Bronchial epithelial cell (primary cell): ENCODE measurements at regions not wholly inside any gene's neighbourhood (a gene's known extent, or its start where the extent isn't known, plus 50 kb on each side); places are given as distances from the start of the nearest gene placed in this dataset.

Experiments
- DNase-seq: peaks from one replicate; pipeline ENCODE4 v3.0.0-alpha.2; 2010; ENCODE audit warnings: low read depth
- FAIRE-seq: peaks from 2 replicates; lab custom pipeline; 2011; peaks lifted over from hg19 to GRCh38; lab: Jason Lieb, UNC
- H3K27me3 ChIP-seq: 2 replicates; pipeline ENCODE4 v1.5.1; 2011; ENCODE audit warnings: low read length; ENCODE audit not compliant: control insufficient read depth, insufficient read depth
- H3K36me3 ChIP-seq: 2 replicates; pipeline ENCODE4 v1.5.1; 2011; ENCODE audit warnings: low read length; ENCODE audit not compliant: control insufficient read depth, insufficient read depth
- H3K4me3 ChIP-seq: 2 replicates; pipeline ENCODE4 v1.5.1; 2011; ENCODE audit warnings: mild to moderate bottlenecking, low read depth, low read length, control low read depth
- TF ChIP-seq, protein P1 (sequence below): IDR thresholded peaks from 2 replicates; pipeline ENCODE4 v1.5.1; 2011; ENCODE audit warnings: mild to moderate bottlenecking, moderate library complexity, low read length, control low read depth, inconsistent platforms; ENCODE audit not compliant: insufficient read depth, severe bottlenecking

DNA sequence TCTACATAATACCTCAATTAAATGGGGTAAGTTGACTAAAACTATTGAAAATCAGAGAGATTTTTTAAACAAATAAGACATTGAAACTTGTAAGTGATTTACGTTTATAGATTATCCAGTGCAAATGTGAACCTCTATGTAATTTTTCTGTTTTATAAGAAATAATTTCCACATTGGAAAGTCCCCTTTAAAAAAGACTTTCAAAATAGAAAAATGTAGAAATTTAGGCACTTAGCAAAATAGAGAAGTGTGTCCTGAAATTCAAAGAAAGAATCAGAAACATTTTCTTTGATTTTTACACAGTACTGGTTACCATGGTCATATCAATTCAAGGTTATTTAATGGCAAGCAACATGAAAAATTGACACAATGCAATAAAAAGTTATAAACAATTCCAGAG lies 290.9 kb upstream of the GPR149 start:
- no peak overlapping the region for H3K4me3 ChIP-seq
- no peak for FAIRE-seq
- no peaks in the 10 kb centered on the region for H3K27me3 ChIP-seq
- DNase-seq: no peak
- TF ChIP-seq, protein P1, sequence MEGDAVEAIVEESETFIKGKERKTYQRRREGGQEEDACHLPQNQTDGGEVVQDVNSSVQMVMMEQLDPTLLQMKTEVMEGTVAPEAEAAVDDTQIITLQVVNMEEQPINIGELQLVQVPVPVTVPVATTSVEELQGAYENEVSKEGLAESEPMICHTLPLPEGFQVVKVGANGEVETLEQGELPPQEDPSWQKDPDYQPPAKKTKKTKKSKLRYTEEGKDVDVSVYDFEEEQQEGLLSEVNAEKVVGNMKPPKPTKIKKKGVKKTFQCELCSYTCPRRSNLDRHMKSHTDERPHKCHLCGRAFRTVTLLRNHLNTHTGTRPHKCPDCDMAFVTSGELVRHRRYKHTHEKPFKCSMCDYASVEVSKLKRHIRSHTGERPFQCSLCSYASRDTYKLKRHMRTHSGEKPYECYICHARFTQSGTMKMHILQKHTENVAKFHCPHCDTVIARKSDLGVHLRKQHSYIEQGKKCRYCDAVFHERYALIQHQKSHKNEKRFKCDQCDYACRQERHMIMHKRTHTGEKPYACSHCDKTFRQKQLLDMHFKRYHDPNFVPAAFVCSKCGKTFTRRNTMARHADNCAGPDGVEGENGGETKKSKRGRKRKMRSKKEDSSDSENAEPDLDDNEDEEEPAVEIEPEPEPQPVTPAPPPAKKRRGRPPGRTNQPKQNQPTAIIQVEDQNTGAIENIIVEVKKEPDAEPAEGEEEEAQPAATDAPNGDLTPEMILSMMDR: no peak
- H3K36me3 ChIP-seq: no peaks in the 10 kb centered on the region

GRCh38 chr3:154718053-154718452 lies 288.1 kb upstream of the GPR149 start:
- no peak overlapping the region for H3K4me3 ChIP-seq
- no peaks in the 10 kb centered on the region for H3K27me3 ChIP-seq
- TF ChIP-seq, protein P1: no peak
- DNase-seq (no peak), FAIRE-seq (no peak)
- H3K36me3 ChIP-seq: no peaks in the 10 kb centered on the region

GRCh38 chr3:154716170-154716569 lies 286.2 kb upstream of the GPR149 start:
- H3K27me3 ChIP-seq: no peaks in the 10 kb centered on the region
- TF ChIP-seq, protein P1: no peak
- no peak overlapping the region for H3K4me3 ChIP-seq
- FAIRE-seq (no peak), DNase-seq (no peak)
- no peaks in the 10 kb centered on the region for H3K36me3 ChIP-seq

DNA sequence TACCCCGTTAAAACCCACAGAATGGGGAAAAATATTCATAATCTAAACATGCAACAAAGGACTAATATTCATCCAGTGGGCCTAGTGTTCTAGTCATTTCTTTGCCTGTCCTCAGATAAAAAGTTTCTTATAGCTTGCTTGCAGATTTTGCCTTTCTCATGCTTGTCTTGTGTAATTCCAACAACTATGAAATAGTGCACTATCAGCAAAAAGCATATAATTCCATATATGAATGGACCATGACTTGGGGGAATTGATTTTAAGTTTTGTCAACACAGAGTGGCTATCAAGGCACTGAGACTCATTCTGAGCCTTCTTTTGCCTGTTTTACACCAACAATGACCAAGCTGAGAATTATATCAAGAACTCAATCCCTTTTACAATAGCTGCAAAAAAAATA lies 278.6 kb upstream of the GPR149 start:
- DNase-seq: no peak
- TF ChIP-seq, protein P1: no peak
- Histone ChIP-seq H3K27me3 (no peaks in the 10 kb centered on the region), H3K4me3 (no peak overlapping the region), H3K36me3 (no peaks in the 10 kb centered on the region)
- FAIRE-seq: no peak

GRCh38 chr3:154701055-154701454 lies 271.1 kb upstream of the GPR149 start:
- TF ChIP-seq, protein P1: no peak

GRCh38 chr3:154690413-154690812 lies 260.4 kb upstream of the GPR149 start:
- H3K27me3 ChIP-seq: no peaks in the 10 kb centered on the region
- TF ChIP-seq, protein P1: no peak
- FAIRE-seq: no peak
- H3K36me3 ChIP-seq: no peaks in the 10 kb centered on the region
- no peak for DNase-seq
- no peak overlapping the region for H3K4me3 ChIP-seq

More at GRCh38 chr3:154701055-154701454, 271.1 kb upstream of the GPR149 start:
- FAIRE-seq: no peak
- Histone ChIP-seq H3K27me3 (no peaks in the 10 kb centered on the region), H3K36me3 (no peaks in the 10 kb centered on the region), H3K4me3 (no peak overlapping the region)
- peak; percentile 6 for DNase-seq
